Stimulated activated naive CD8-positive, alpha-beta T cell treated with anti-CD3 and anti-CD28 coated beads, Interleukin-15, Interleukin-2, amounts not matched to agents 100 ng/mL and 50 ng/mL, for 24 hours (primary cell): ENCODE measurements at regions not wholly inside any gene's neighbourhood (a gene's known extent, or its start where the extent isn't known, plus 50 kb on each side); places are given as distances from the start of the nearest gene placed in this dataset.

Source experiments
- H3K27ac Mint-ChIP-seq: one replicate; pipeline ENCODE4 v1.8.0; 2021; ENCODE audit warnings: mild to moderate bottlenecking, mixed read lengths
- H3K27me3 Mint-ChIP-seq: one replicate; pipeline ENCODE4 v1.8.0; 2021; ENCODE audit warnings: mixed read lengths
- H3K36me3 Mint-ChIP-seq: one replicate; pipeline ENCODE4 v1.8.0; 2021; ENCODE audit warnings: low read depth, mixed read lengths
- H3K4me1 Mint-ChIP-seq: one replicate; pipeline ENCODE4 v1.8.0; 2021; ENCODE audit warnings: low read depth, mixed read lengths
- H3K4me3 Mint-ChIP-seq: one replicate; pipeline ENCODE4 v1.8.0; 2021; ENCODE audit warnings: mild to moderate bottlenecking, mixed read lengths
- H3K9me3 Mint-ChIP-seq: one replicate; pipeline ENCODE4 v1.8.0; 2021; ENCODE audit warnings: mixed read lengths

DNA sequence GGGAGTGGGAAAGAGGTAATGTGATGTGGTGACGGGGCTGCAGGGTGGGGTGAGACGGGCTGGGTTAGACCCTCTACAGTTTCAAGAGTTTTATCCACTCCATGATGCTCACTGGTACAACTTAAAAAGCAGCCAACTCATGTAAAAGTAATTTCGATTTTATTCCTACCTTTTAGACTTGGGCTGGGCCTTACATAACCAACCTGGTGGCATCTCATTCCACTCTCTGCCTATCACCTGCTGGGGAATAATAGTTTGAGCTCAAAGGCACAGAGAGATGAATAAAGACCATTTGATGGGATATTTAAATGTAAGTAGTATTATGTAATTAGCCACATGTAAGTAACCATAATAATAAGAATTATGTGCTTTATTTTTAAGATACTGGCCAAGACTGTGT lies 366.0 kb upstream of the RNF32 start:
- H3K4me1 Mint-ChIP-seq, result no peaks in the 10 kb centered on the region

DNA sequence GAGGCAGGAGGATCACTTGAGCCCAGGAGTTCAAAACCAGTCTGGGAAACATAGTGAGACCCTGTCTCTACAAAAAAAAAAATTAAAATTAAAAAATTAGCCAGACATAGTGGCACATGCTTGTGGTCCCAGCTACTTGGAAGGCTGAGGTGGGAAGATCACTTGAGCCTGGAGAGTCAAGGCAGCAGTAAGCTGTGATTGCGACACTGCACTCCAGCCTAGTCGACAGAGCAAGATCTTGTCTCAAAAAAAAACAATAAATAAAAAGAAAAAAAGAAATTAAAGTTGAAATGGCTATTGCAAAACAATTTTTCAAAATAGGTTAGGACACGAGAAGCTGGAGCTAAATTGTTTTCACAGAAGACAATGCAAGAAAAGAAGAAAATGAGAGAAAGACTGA lies 379.0 kb upstream of the RNF32 start:
- H3K9me3 Mint-ChIP-seq, result no peaks in the 10 kb centered on the region
- H3K4me3 Mint-ChIP-seq, result no peak overlapping the region
- H3K36me3 Mint-ChIP-seq, result no peaks in the 10 kb centered on the region
- no peak overlapping the region for H3K27ac Mint-ChIP-seq
- peaks cover 4% of the 10 kb centered on the region for H3K27me3 Mint-ChIP-seq
- no peaks in the 10 kb centered on the region for H3K4me1 Mint-ChIP-seq

More for the DNA sequence above, 366.0 kb upstream of the RNF32 start:
- Mint-ChIP-seq H3K36me3 (no peaks in the 10 kb centered on the region), H3K27ac (no peak overlapping the region), H3K4me3 (no peak overlapping the region), H3K27me3 (peaks cover 11% of the 10 kb centered on the region), H3K9me3 (no peaks in the 10 kb centered on the region)

DNA sequence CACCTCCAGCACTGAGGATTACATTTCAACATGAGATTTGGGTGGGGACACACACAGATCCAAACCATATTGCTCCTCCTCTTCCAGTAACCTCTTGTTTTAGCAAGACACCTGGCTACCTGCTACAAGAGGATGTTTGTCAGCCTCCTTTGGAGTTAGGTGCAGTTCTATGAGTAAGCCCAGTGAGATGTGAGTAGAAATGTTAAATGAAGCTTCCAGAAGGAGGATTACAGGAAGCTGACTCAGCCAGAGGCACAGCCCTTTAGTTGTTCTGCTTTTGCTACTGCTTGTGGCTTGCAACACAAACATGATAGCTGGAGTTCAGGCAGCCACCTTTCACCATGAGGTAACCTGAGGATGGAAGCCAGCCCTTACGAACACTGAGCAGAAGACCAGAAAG lies 382.7 kb upstream of the RNF32 start:
- no peaks in the 10 kb centered on the region for H3K9me3 Mint-ChIP-seq
- no peaks in the 10 kb centered on the region for H3K36me3 Mint-ChIP-seq
- peaks cover 8% of the 10 kb centered on the region for H3K27me3 Mint-ChIP-seq
- H3K27ac Mint-ChIP-seq, result no peak overlapping the region
- H3K4me1 Mint-ChIP-seq, result no peaks in the 10 kb centered on the region
- no peak overlapping the region for H3K4me3 Mint-ChIP-seq

DNA sequence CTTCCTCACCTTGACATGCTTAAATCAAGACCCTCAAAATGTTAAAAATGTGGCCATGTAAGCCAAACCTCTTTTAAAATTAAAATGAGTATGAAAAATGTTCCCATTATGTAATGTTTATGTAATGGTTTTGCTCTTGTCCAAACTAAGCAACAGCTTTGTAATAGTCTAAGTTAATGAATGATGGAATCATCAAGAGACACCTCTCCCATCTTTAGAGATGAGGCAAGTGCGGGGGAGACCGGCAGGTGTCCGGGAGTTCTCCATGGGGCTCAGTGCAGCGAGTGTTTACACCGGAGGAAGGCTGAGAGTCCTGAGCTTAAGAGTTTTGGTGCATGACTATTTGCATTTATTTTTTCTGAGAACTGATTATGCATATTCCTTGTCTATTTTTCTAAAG lies 384.9 kb upstream of the RNF32 start:
- no peak overlapping the region for H3K4me3 Mint-ChIP-seq
- peaks cover 8% of the 10 kb centered on the region for H3K27me3 Mint-ChIP-seq
- no peaks in the 10 kb centered on the region for H3K36me3 Mint-ChIP-seq
- no peak overlapping the region for H3K27ac Mint-ChIP-seq
- no peaks in the 10 kb centered on the region for H3K4me1 Mint-ChIP-seq
- no peaks in the 10 kb centered on the region for H3K9me3 Mint-ChIP-seq

DNA sequence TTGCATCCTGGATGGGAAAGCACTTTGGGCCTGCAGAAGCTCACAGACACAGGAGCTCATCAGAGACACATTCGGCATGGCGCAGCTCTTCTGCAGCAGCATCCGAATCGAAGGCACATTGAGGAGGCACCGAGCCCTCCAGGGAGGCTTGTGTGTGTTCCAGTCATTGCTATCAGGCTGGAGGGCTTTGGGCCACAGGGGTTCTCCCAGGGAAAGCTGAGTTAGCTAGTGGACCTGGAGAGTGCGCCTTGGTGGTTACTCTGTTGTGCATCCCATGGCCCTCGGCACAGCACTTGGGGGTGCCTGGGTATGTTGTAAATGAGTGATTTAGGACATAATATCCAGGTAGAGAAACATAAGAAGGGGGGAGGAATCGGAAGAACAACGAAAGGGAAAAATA lies 388.7 kb upstream of the RNF32 start:
- Mint-ChIP-seq H3K27me3 (peaks cover 22% of the 10 kb centered on the region), H3K36me3 (no peaks in the 10 kb centered on the region)

DNA sequence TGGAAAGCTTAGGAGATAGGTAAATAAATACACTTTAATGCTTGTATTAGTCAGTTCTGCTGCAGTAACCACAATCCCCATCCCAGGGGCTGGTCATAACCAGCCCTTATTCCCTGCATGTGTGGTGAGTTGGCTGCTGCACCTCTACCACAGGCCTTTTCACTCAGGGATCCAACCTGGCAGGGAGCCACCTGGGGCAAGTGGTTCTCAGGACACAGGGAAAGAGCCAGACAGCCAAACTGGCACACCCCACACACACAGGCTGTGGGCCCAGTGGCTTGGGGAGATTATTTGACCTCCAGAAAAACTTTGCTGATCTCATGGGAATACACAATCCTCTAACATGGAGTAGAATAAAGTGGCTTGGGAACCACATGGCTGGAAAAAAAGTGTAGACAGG lies 400.0 kb upstream of the RNF32 start:
- H3K27me3 Mint-ChIP-seq, result peaks cover 17% of the 10 kb centered on the region
- H3K4me1 Mint-ChIP-seq, result no peaks in the 10 kb centered on the region
- H3K9me3 Mint-ChIP-seq, result peaks cover 8% of the 10 kb centered on the region
- no peak overlapping the region for H3K4me3 Mint-ChIP-seq
- no peaks in the 10 kb centered on the region for H3K36me3 Mint-ChIP-seq
- no peak overlapping the region for H3K27ac Mint-ChIP-seq

More for the DNA sequence above, 388.7 kb upstream of the RNF32 start:
- Mint-ChIP-seq H3K9me3 (no peaks in the 10 kb centered on the region), H3K4me3 (no peak overlapping the region), H3K27ac (no peak overlapping the region), H3K4me1 (no peaks in the 10 kb centered on the region)

DNA sequence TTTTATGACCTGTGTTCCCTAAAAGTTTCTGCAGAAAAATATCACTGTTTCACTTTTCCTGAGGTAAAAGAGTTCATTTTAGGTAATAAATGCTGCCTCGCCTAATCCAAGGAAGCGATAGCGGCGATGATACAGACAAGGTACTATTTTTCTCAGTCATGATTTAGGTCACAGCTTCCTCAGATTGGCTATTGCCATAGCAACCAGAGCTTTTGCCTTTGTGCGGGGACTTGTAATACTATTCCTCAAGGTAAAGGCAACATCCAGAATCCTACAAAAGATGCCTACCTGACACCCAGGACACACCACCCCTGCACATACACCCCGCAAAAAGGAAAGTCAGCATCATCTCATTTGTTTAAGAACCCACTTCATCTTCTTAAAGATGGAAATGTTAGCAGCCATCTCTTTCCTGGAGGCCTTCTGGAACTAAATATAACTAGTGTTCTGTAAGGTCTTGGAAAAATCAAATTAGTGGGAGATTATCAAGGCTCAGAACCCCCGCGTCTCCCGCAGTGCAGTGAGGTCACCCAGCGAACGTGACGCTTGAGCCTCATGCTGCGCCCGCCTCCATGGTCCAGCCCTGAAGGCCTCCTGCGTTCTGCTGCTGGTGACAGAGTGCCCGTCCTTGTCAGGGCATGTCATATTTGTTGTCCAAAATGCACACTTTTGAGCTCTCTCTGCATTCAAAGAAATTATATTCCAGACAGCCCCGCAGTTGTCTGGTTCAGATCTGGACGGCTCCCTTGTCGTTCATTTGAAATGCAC lies 402.0 kb upstream of the RNF32 start:
- no peak overlapping the region for H3K4me3 Mint-ChIP-seq
- H3K36me3 Mint-ChIP-seq, result no peaks in the 10 kb centered on the region
- H3K27ac Mint-ChIP-seq, result no peak overlapping the region
- H3K27me3 Mint-ChIP-seq, result peaks cover 10% of the 10 kb centered on the region
- peaks cover 7% of the 10 kb centered on the region for H3K9me3 Mint-ChIP-seq
- no peaks in the 10 kb centered on the region for H3K4me1 Mint-ChIP-seq

DNA sequence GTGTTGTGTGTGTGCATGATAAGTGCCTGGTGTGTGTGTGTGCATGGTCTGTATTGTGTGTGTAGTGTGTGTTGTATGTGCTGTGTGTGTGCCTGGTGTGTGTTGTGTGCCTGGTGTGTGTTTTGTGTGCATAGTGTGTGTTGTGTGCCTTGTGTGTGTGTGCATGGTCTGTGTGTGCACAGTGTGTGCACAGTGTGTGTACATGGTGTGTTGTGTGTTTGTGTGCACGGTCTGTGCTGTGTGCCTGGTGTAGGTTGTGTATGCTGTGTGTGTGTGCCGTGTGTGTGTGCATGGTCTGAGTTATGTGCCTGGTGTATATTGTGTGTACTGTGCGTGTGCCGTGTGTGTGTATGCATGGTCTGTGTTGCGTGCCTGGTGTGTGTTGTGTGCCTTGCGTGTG lies 403.0 kb upstream of the RNF32 start:
- no peak overlapping the region for H3K27ac Mint-ChIP-seq
- H3K9me3 Mint-ChIP-seq, result peaks cover 1% of the 10 kb centered on the region
- H3K27me3 Mint-ChIP-seq, result peaks cover 3% of the 10 kb centered on the region

DNA sequence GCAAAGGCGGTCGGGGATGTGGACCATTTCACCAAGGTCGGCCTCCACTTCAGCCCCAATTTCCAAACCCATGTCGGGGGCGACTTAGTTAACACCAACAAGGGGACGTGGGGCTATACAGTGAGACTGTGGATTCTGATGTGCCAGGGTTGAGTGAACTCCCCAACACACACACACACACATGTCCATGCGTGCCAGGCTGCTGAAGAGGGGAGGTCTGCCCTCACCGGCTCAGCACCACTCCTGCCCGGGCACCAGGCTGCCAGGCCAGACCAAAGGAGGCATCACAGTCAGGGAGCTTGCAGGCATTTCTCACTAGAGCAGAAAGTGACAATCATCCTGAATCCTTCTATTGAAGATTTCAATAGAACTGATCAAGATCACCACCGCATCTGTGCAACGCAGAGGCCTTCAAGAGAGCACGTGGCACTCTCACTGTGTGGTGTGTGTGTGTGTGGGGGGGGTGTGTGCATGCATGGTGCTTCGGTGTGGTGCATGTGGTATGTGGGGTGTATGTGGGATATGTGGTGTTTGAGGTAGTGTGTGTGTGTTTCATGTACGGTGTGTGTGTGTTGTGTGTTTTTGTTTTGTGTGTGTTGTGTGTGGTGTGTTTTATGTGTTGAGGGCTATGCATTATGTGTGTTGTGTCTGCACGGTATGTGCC lies 403.5 kb upstream of the RNF32 start:
- H3K27me3 Mint-ChIP-seq, result no peaks in the 10 kb centered on the region
- H3K36me3 Mint-ChIP-seq, result no peaks in the 10 kb centered on the region
- no peaks in the 10 kb centered on the region for H3K4me1 Mint-ChIP-seq
- no peaks in the 10 kb centered on the region for H3K9me3 Mint-ChIP-seq
- no peak overlapping the region for H3K4me3 Mint-ChIP-seq
- no peak overlapping the region for H3K27ac Mint-ChIP-seq

More for the DNA sequence above, 403.0 kb upstream of the RNF32 start:
- Mint-ChIP-seq H3K4me3 (no peak overlapping the region), H3K4me1 (no peaks in the 10 kb centered on the region), H3K36me3 (no peaks in the 10 kb centered on the region)

DNA sequence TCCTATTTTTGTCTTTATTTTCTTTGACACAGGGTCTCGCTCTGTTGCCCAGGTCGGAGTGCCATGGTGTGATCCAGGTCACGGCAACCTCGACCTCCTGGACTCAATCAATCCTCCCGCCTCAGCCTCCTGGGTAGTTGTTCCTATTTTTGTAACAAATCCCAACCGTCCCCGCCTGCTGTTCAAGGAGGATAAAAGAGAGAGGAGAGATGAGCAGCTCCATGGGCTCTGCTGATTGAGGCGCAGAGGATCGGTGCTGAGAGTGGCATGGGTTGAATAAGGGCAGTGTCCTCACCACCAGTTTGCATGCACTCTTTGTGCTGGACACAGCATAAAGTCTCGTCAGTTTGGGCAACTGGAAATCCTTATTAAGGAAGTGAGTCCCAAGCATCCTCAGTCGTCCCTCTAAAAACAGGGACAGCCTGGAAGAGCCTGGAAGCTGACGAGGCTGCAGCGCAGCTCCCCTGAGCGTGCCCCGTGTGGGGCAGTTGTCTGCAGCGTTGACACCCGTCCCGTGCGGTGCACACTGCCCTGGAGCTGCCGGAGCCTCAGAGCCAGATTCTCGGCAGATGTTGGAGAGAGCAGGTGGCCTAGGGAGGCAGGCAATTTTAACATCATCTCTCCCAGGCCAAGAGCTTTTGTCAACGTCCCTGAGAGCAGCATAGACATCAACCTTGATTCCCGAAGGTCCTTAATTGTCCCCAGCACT lies 404.2 kb upstream of the RNF32 start:
- Mint-ChIP-seq H3K27me3 (no peaks in the 10 kb centered on the region), H3K4me3 (no peak overlapping the region), H3K27ac (no peak overlapping the region), H3K36me3 (no peaks in the 10 kb centered on the region), H3K4me1 (no peaks in the 10 kb centered on the region), H3K9me3 (no peaks in the 10 kb centered on the region)

DNA sequence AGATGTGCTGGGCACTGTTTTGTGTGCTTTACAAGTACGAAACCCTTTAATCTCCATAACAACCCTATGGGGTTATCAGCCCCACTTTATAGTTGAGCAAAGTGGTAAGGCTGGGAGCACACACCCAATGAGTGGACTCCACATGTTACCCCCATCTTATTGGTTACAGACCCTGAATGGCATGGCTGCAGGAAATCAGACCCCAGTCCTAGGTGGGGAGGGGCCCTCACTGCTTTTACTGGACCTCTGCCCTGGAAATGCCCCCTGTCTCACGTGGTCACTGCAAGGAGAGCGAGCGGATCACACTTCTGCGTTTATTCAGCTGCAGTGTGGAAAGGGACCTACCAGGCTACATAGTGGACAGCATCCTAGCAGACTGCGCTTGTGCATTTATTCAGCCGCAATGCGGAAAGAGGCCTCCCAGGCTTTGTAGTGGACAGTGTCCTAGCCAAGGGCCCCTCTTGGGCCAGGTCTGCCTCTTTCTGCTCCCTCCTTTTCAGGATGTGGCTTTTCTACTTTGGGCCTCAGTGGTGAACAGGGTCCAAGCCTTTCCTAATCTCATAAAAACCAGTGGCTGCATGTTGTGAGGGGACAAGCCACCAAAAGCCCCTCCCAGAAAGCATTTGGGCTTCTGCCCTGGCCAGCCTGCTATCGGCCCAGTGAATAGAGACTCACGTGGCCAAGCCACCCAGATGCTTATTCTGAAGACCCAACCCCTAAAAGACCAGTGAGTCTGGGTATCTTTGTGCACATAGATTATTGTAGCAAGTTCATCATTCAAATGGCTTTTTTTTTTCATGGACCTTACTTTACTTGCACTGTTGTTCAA lies 405.7 kb upstream of the RNF32 start:
- Mint-ChIP-seq H3K36me3 (no peaks in the 10 kb centered on the region), H3K27ac (no peak overlapping the region), H3K27me3 (no peaks in the 10 kb centered on the region), H3K4me3 (no peak overlapping the region), H3K9me3 (no peaks in the 10 kb centered on the region), H3K4me1 (no peaks in the 10 kb centered on the region)

DNA sequence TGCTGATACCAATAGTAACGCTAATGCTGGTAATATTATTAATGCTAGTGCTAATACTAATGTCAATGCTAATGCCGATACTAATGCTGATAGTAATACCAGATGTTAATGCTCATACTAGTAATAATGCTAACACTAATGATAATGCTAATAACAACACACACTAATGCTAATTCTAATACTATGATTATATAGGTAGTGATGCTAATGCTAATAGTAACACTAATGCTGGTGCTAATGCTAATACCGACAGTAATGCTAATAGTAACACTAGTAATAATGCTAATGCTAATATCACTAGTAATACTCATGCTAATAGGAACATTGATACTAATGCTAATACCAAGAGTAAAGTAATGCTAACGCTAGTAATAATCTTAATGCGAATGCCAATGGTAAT lies 406.4 kb upstream of the RNF32 start:
- Mint-ChIP-seq H3K4me3 (no peak overlapping the region), H3K27me3 (no peaks in the 10 kb centered on the region), H3K36me3 (no peaks in the 10 kb centered on the region)

DNA sequence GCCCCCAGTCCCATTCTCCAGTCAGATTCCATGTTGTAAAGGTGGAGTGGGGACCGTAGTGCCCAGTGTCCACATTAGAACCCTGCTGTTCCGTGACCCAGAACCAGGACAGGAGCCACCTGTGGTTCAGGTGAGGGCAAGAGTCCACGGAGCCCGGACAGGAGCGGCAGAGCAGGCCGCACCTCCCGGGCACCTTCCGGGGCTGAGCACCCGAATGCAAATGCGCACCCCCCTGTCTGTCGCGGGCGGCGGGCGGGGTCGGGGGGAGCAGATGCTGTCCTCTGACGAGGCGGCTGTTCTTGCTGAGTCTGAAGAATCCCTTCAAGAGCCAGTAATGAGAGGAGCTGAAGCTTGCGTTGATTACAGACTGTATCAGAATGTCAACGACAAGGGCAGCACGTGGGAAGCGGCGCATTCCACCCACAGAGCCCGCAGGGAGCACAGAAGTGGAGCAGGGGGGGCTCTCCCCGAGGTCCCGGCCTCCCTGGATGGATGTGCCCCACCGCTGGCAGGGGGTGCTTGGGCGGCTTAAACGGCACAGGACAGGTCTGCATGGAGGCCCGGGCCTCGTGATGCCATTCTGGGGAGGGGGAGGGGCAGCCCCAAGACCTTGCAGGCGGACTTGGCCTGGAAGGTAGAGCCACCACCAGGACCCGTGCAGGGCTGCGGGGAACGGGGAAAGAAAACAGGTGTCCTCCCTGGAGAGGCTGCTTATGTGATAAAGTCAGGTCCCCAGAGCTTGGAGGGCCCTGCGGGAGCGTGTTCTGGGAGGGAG lies 407.5 kb upstream of the RNF32 start:
- Mint-ChIP-seq H3K36me3 (no peaks in the 10 kb centered on the region), H3K9me3 (no peaks in the 10 kb centered on the region), H3K27ac (no peak overlapping the region), H3K4me1 (no peaks in the 10 kb centered on the region), H3K4me3 (no peak overlapping the region), H3K27me3 (no peaks in the 10 kb centered on the region)

More for the DNA sequence above, 406.4 kb upstream of the RNF32 start:
- Mint-ChIP-seq H3K9me3 (no peaks in the 10 kb centered on the region), H3K4me1 (no peaks in the 10 kb centered on the region), H3K27ac (no peak overlapping the region)

DNA sequence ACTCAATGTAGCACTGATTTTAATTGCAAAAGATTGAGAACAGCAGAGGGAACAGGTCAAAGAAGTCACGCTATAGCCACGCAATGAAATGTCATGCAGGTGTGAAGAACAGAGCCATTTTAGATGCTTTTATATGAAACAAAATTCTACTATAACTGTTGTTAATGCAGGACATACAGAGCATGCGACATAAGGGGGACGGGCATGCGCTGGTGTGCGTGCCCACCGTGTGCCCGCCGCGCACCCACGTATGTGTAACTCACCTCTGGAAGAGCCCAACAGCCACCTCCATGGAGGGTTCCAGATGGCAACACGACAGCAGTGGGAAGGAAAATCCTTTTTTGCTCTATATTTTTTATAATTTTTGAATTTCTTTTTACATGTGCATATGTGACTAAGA lies 410.0 kb upstream of the RNF32 start:
- H3K36me3 Mint-ChIP-seq, result no peaks in the 10 kb centered on the region
- peaks cover 5% of the 10 kb centered on the region for H3K9me3 Mint-ChIP-seq
- peaks cover 5% of the 10 kb centered on the region for H3K27me3 Mint-ChIP-seq
- H3K27ac Mint-ChIP-seq, result no peak overlapping the region
- no peak overlapping the region for H3K4me3 Mint-ChIP-seq
- no peaks in the 10 kb centered on the region for H3K4me1 Mint-ChIP-seq
